IMR-90 (cell line): ENCODE measurements at regions not wholly inside any gene's neighbourhood (a gene's known extent, or its start where the extent isn't known, plus 50 kb on each side); places are given as distances from the start of the nearest gene placed in this dataset.

Experiments
- ATAC-seq: fragments of 200-7000 bp; cut with Tn5 transposase; 2 replicates; pipeline ENCODE4 v1.9.1; 2020; ENCODE audit warnings: low read depth, mild to moderate bottlenecking, moderate library complexity
- BruUV-seq: library from RNA; stranded (reverse); fragments of 400-500 nt; replicated peaks from 2 replicates; lab custom pipeline; 2021; lab: Mats Ljungman, UMichigan
- CTCF ChIA-PET: fragments of 300-600 bp; formaldehyde crosslinking; extraction: SDS; loops from one replicate; lab custom pipeline; 2021; ENCODE audit warnings: antibody characterized with exemption; lab: Yijun Ruan, JAX
- POLR2A ChIA-PET: fragments of 300-600 bp; sonication (Branson Sonifier 250); formaldehyde crosslinking; loops from one replicate; lab custom pipeline; 2022; ENCODE audit warnings: antibody characterized with exemption; ENCODE audit not compliant: unreplicated experiment; lab: Charles Lee
- DNase-seq: peaks from one replicate; pipeline ENCODE4 v3.0.0; 2013
- H2AFZ ChIP-seq: replicated peaks from 2 replicates; pipeline ENCODE3; 2013; ENCODE audit warnings: low read length, mild to moderate bottlenecking; ENCODE audit not compliant: poor library complexity
- H2AK5ac ChIP-seq: 2 replicates; pipeline ENCODE4 v1.6.1; 2013; ENCODE audit warnings: low read depth, low read length, inconsistent platforms
- H2AK9ac ChIP-seq: replicated peaks from 2 replicates; pipeline ENCODE3; 2013; ENCODE audit warnings: mild to moderate bottlenecking, low read depth, low read length, moderate library complexity; ENCODE audit not compliant: poor library complexity
- H2BK120ac ChIP-seq: 2 replicates; pipeline ENCODE4 v1.6.1; 2013; ENCODE audit warnings: low read depth, low read length, inconsistent platforms
- H2BK15ac ChIP-seq: 3 replicates; pipeline ENCODE4 v1.6.1; 2013; ENCODE audit warnings: low read depth, low read length, inconsistent platforms
- H2BK20ac ChIP-seq: 2 replicates; pipeline ENCODE4 v1.6.1; 2013; ENCODE audit warnings: low read depth, mild to moderate bottlenecking, inconsistent platforms, low read length, moderate library complexity
- H2BK5ac ChIP-seq: 2 replicates; pipeline ENCODE4 v1.6.1; 2013; ENCODE audit warnings: mild to moderate bottlenecking, low read depth, low read length, inconsistent platforms; ENCODE audit not compliant: poor library complexity, severe bottlenecking
- H3K14ac ChIP-seq: replicated peaks from 2 replicates; pipeline ENCODE4 v1.6.1; 2013; ENCODE audit warnings: low read depth, low read length, inconsistent platforms
- H3K18ac ChIP-seq: 2 replicates; pipeline ENCODE4 v1.6.1; 2013; ENCODE audit warnings: low read depth, low read length, control low read depth
- H3K23ac ChIP-seq: 2 replicates; pipeline ENCODE4 v1.6.1; 2013; ENCODE audit warnings: low read depth, low read length, inconsistent platforms
- H3K27ac ChIP-seq: 2 replicates; pipeline ENCODE4 v1.5.1; 2013; ENCODE audit warnings: mild to moderate bottlenecking, control low read depth, low read length; ENCODE audit not compliant: insufficient read depth
- H3K27me3 ChIP-seq: 2 replicates; pipeline ENCODE4 v1.6.1; 2013; ENCODE audit warnings: low read length; ENCODE audit not compliant: control insufficient read depth, insufficient read depth
- H3K36me3 ChIP-seq: 2 replicates; pipeline ENCODE4 v1.6.1; 2013; ENCODE audit warnings: low read length, mixed read lengths; ENCODE audit not compliant: control insufficient read depth, insufficient read depth
- H3K4ac ChIP-seq: 2 replicates; pipeline ENCODE4 v1.6.1; 2013; ENCODE audit warnings: low read depth, low read length, inconsistent platforms
- H3K4me1 ChIP-seq: 2 replicates; pipeline ENCODE4 v1.6.1; 2013; ENCODE audit warnings: low read length, mixed read lengths; ENCODE audit not compliant: control insufficient read depth, insufficient read depth
- H3K4me2 ChIP-seq: 2 replicates; pipeline ENCODE4 v1.6.1; 2013; ENCODE audit warnings: low read depth, mild to moderate bottlenecking, control low read depth, low read length, moderate library complexity
- H3K4me3 ChIP-seq: 2 replicates; pipeline ENCODE4 v1.5.1; 2013; ENCODE audit warnings: low read depth, mild to moderate bottlenecking, control low read depth, low read length, moderate library complexity; ENCODE audit not compliant: insufficient read depth
- H3K56ac ChIP-seq: 2 replicates; pipeline ENCODE4 v1.6.1; 2013; ENCODE audit warnings: low read length, inconsistent platforms; ENCODE audit not compliant: insufficient read depth; ENCODE audit errors: extremely low read depth
- H3K79me1 ChIP-seq, 2 experiments: 2 replicates each; pipeline ENCODE4 v1.6.1; 2013; ENCODE audit warnings: low read length in 2 of 2, inconsistent platforms in 1 of 2, low read depth in 1 of 2
- H3K9ac ChIP-seq: 2 replicates; pipeline ENCODE4 v1.6.1; 2013; ENCODE audit warnings: low read depth, low read length, control low read depth
- H3K9me1 ChIP-seq: 2 replicates; pipeline ENCODE4 v1.6.1; 2013; ENCODE audit warnings: low read length, inconsistent platforms; ENCODE audit not compliant: insufficient read depth
- H3K9me3 ChIP-seq: 2 replicates; pipeline ENCODE4 v1.6.1; 2013; ENCODE audit warnings: low read length; ENCODE audit not compliant: control insufficient read depth, insufficient read depth
- H4K20me1 ChIP-seq: 2 replicates; pipeline ENCODE4 v1.6.1; 2013; ENCODE audit warnings: low read length, inconsistent platforms; ENCODE audit not compliant: insufficient read depth
- H4K5ac ChIP-seq: 2 replicates; pipeline ENCODE4 v1.6.1; 2013; ENCODE audit warnings: mild to moderate bottlenecking, low read depth, low read length, control low read depth
- H4K8ac ChIP-seq, 2 experiments: 2 replicates each; pipeline ENCODE4 v1.6.1; 2013; ENCODE audit warnings: low read depth in 2 of 2, low read length in 2 of 2, control low read depth in 1 of 2, inconsistent platforms in 1 of 2
- H4K91ac ChIP-seq: 2 replicates; pipeline ENCODE4 v1.6.1; 2013; ENCODE audit warnings: low read depth, low read length, inconsistent platforms; ENCODE audit not compliant: insufficient read depth
- FOS ChIP-seq: fragments of 150-350 bp; IDR thresholded peaks from 2 replicates; pipeline ENCODE4 v1.6.1; 2016; ENCODE audit warnings: low read depth, low read length
- MAFK ChIP-seq: IDR thresholded peaks from 2 replicates; pipeline ENCODE4 v1.6.1; 2012; ENCODE audit warnings: low read depth, low read length, improper control_type of control experiment
- WGBS, 2 experiments: methylation state at CpG; one replicate each; pipeline versions ENCODE4 v1.1.5 to v1.1.7; 2013; ENCODE audit warnings: missing lambda C conversion rate in 2 of 2; ENCODE audit not compliant: insufficient read length in 1 of 2; ENCODE audit errors: extremely low coverage in 2 of 2; 5-methylcytosine and 5-hydroxymethylcytosine counted together
- dilution Hi-C: fragments of 300-500 bp; cut with HindIII; formaldehyde crosslinking; loops from one replicate; pipeline ENCODE4 v1.14.3; 2018; ENCODE audit warnings: low sequenced_read_pairs; ENCODE audit not compliant: unreplicated experiment
- in situ Hi-C: fragments of 300-500 bp; cut with MboI; formaldehyde crosslinking; loops from 3 replicates; pipeline ENCODE4 v1.14.3; 2019; ENCODE audit warnings: low sequenced_read_pairs, inconsistent platforms, mixed read lengths
- intact Hi-C: fragments of 100-400 bp; cut with micrococcal nuclease; formaldehyde crosslinking; loops from 2 replicates; pipeline ENCODE4 v1.10.0; 2022

- Histone ChIP-seq H2BK120ac (no peak overlapping the region), H3K36me3 (no peaks in the 10 kb centered on the region), H3K9ac (no peak overlapping the region), H4K5ac (no peak overlapping the region), H3K9me1 (no peaks in the 10 kb centered on the region), H2BK20ac (no peak overlapping the region), H3K23ac (no peak overlapping the region), H4K91ac (no peak overlapping the region), H3K4me1 (no peaks in the 10 kb centered on the region), H3K4me3 (no peak overlapping the region), H3K79me1 (no peaks in the 10 kb centered on the region), H2BK15ac (no peak overlapping the region), H2BK5ac (no peak overlapping the region), H3K27ac (no peak overlapping the region), H4K20me1 (no peaks in the 10 kb centered on the region), H3K14ac (no peak overlapping the region), H2AFZ (no peak overlapping the region), H3K18ac (no peak overlapping the region), H3K4me2 (no peak overlapping the region), H4K8ac (no peak overlapping the region), H3K4ac (no peak overlapping the region), H3K56ac (no peak overlapping the region), H3K9me3 (no peaks in the 10 kb centered on the region), H2AK5ac (no peak overlapping the region), H2AK9ac (no peak overlapping the region), H3K27me3 (peaks cover 6% of the 10 kb centered on the region; the same call in 1 of the 2 replicates)
- no peak for TF ChIP-seq FOS
- no peak for TF ChIP-seq MAFK
- ATAC-seq, result no peak
- CTCF ChIA-PET, result no interaction called here
- no TSS peak for BruUV-seq
- DNase-seq, result no peak
- WGBS, 2 experiments, result 42% methylated on average over 3 of the region's 5 CpGs; no CpG with 5 or more reads in 1 of the 2 experiments
- in situ Hi-C loops (no loop called here), dilution Hi-C loops (no loop called here), intact Hi-C loops (no loop called here)
- POLR2A ChIA-PET, result no interaction called here
Observed at GRCh38 chr5:1743061-1743768, 56.4 kb downstream of the MRPL36 start.
